ENCODE measurements at regions not wholly inside any gene's neighbourhood (a gene's known extent, or its start where the extent isn't known, plus 50 kb on each side); places are given as distances from the start of the nearest gene placed in this dataset.
"Not testable (repeated sequence)": the region's sequence is repeated elsewhere in the genome, so short reads cannot be mapped to it uniquely, and the experiment has no call there.

GRCh38 chr11:37259734-37260133 lies 661.7 kb upstream of the RAG2 start:
- H3K27ac Mint-ChIP-seq, result no peak overlapping the region
- ATAC-seq (no peak), DNase-seq (no peak)
- no peaks in the 10 kb centered on the region for H3K36me3 Mint-ChIP-seq (ENCODE audit: low read depth)
- intact Hi-C loops (cut with micrococcal nuclease), result no loop called here
- TF ChIP-seq CTCF (IDR thresholded peaks at IDR 0.05), result no peak
- H3K27me3 Mint-ChIP-seq, result no peaks in the 10 kb centered on the region
- H3K4me1 Mint-ChIP-seq (ENCODE audit: low read depth), result no peaks in the 10 kb centered on the region
- no peak overlapping the region for H3K4me3 Mint-ChIP-seq
- peaks cover 11% of the 10 kb centered on the region for H3K9me3 Mint-ChIP-seq
- ChIA-PET POLR2A (no interaction called here), CTCF (no interaction called here)

- Mint-ChIP-seq H3K27ac (no peak overlapping the region), H3K4me1 (ENCODE audit: low read depth) (no peaks in the 10 kb centered on the region), H3K4me3 (no peak overlapping the region), H3K9me3 (peaks cover 12% of the 10 kb centered on the region), H3K36me3 (ENCODE audit: low read depth) (no peaks in the 10 kb centered on the region), H3K27me3 (no peaks in the 10 kb centered on the region)
- intact Hi-C loops (cut with micrococcal nuclease), result no loop called here
- ATAC-seq (no peak), DNase-seq (no peak)
- CTCF ChIA-PET, result no interaction called here
- TF ChIP-seq CTCF (IDR thresholded peaks at IDR 0.05), result no peak
- POLR2A ChIA-PET, result no interaction called here
Observed at GRCh38 chr11:37248145-37248544, 650.1 kb upstream of the RAG2 start.

- ATAC-seq; H3K36me3 Mint-ChIP-seq (ENCODE audit: low read depth); H3K4me1 Mint-ChIP-seq (ENCODE audit: low read depth); H3K27ac Mint-ChIP-seq; POLR2A ChIA-PET; H3K27me3 Mint-ChIP-seq; H3K4me3 Mint-ChIP-seq; CTCF ChIA-PET; DNase-seq; intact Hi-C loops (cut with micrococcal nuclease): not testable (repeated sequence)
- H3K9me3 Mint-ChIP-seq, result peaks cover 11% of the 10 kb centered on the region
Observed at GRCh38 chr11:37246092-37246491, 648.1 kb upstream of the RAG2 start.

- Mint-ChIP-seq H3K27ac (no peak overlapping the region), H3K4me1 (ENCODE audit: low read depth) (no peaks in the 10 kb centered on the region), H3K36me3 (ENCODE audit: low read depth) (no peaks in the 10 kb centered on the region), H3K9me3 (peaks cover 7% of the 10 kb centered on the region), H3K27me3 (no peaks in the 10 kb centered on the region), H3K4me3 (no peak overlapping the region)
- no peak for TF ChIP-seq CTCF (IDR thresholded peaks at IDR 0.05)
- ATAC-seq (no peak), DNase-seq (no peak)
- ChIA-PET POLR2A (no interaction called here), CTCF (no interaction called here)
- intact Hi-C loops (cut with micrococcal nuclease), result no loop called here
Observed at GRCh38 chr11:37230865-37231264, 632.8 kb upstream of the RAG2 start.

- no peak overlapping the region for H3K27ac Mint-ChIP-seq
- ATAC-seq, result no peak
Observed at GRCh38 chr11:37223962-37224361, 625.9 kb upstream of the RAG2 start.

More at GRCh38 chr11:37223962-37224361, 625.9 kb upstream of the RAG2 start:
- intact Hi-C loops (cut with micrococcal nuclease), result no loop called here
- no peaks in the 10 kb centered on the region for H3K36me3 Mint-ChIP-seq (ENCODE audit: low read depth)
- H3K9me3 Mint-ChIP-seq, result peaks cover 2% of the 10 kb centered on the region
- no peaks in the 10 kb centered on the region for H3K27me3 Mint-ChIP-seq
- POLR2A ChIA-PET, result no interaction called here
- no peak for TF ChIP-seq CTCF (IDR thresholded peaks at IDR 0.05)
- no peaks in the 10 kb centered on the region for H3K4me1 Mint-ChIP-seq (ENCODE audit: low read depth)
- DNase-seq, result no peak
- no peak overlapping the region for H3K4me3 Mint-ChIP-seq
- CTCF ChIA-PET, result no interaction called here

Data from activated CD8-positive, alpha-beta T cell treated with anti-CD3 and anti-CD28 coated beads for 36 hours (primary cell).